ENCODE measurements at regions not wholly inside any gene's neighbourhood (a gene's known extent, or its start where the extent isn't known, plus 50 kb on each side); places are given as distances from the start of the nearest gene placed in this dataset.
"Not testable (repeated sequence)": the region's sequence is repeated elsewhere in the genome, so short reads cannot be mapped to it uniquely, and the experiment has no call there.

- TF ChIP-seq ZNF274 (IDR thresholded peaks at IDR 0.05; ENCODE audit: low read depth, low read length), result no peak
- peak overlapping the region; percentile 19 for H3K4me3 ChIP-seq (ENCODE audit: low read length)
Observed at GRCh38 chr7:65269150-65269856, 104.4 kb upstream of the ZNF92 start.

- no peak overlapping the region for H3K4me3 ChIP-seq (ENCODE audit: low read length)
- TF ChIP-seq ZNF274 (IDR thresholded peaks at IDR 0.05; ENCODE audit: low read depth, low read length), result no peak
Observed at GRCh38 chr7:65268782-65269149, 104.9 kb upstream of the ZNF92 start.

- no peak overlapping the region for H3K4me3 ChIP-seq (ENCODE audit: low read length)
- no peak for TF ChIP-seq ZNF274 (IDR thresholded peaks at IDR 0.05; ENCODE audit: low read depth, low read length)
Observed at GRCh38 chr7:65265933-65266519, 107.6 kb upstream of the ZNF92 start.

- no peak overlapping the region for H3K4me3 ChIP-seq (ENCODE audit: low read length)
- no peak for TF ChIP-seq ZNF274 (IDR thresholded peaks at IDR 0.05; ENCODE audit: low read depth, low read length)
Observed at GRCh38 chr7:65264258-65264657, 109.4 kb upstream of the ZNF92 start.

GRCh38 chr7:65260673-65261072, 113.0 kb upstream of the ZNF92 start:
- H3K4me3 ChIP-seq (ENCODE audit: low read length), result not testable (repeated sequence)

GRCh38 chr7:65259864-65260525, 113.7 kb upstream of the ZNF92 start:
- not testable (repeated sequence) for H3K4me3 ChIP-seq (ENCODE audit: low read length)

- TF ChIP-seq ZNF274 (IDR thresholded peaks at IDR 0.05; ENCODE audit: low read depth, low read length), result no peak
Observed at GRCh38 chr7:65254061-65254460, 119.6 kb upstream of the ZNF92 start.

GRCh38 chr7:65251851-65252620, 121.6 kb upstream of the ZNF92 start:
- TF ChIP-seq ZNF274 (IDR thresholded peaks at IDR 0.05; ENCODE audit: low read depth, low read length), result no peak
- H3K4me3 ChIP-seq (ENCODE audit: low read length), result peak overlapping the region; percentile 37; the same call in 1 of the 2 replicates

More at GRCh38 chr7:65254061-65254460, 119.6 kb upstream of the ZNF92 start:
- no peak overlapping the region for H3K4me3 ChIP-seq (ENCODE audit: low read length)

- no peak overlapping the region for H3K4me3 ChIP-seq (ENCODE audit: low read length)
- no peak for TF ChIP-seq ZNF274 (IDR thresholded peaks at IDR 0.05; ENCODE audit: low read depth, low read length)
Observed at GRCh38 chr7:65250697-65251395, 122.8 kb upstream of the ZNF92 start.

- H3K4me3 ChIP-seq (ENCODE audit: low read length), result no peak overlapping the region
- no peak for TF ChIP-seq ZNF274 (IDR thresholded peaks at IDR 0.05; ENCODE audit: low read depth, low read length)
Observed at GRCh38 chr7:65250216-65250615, 123.4 kb upstream of the ZNF92 start.

- no peak for TF ChIP-seq ZNF274 (IDR thresholded peaks at IDR 0.05; ENCODE audit: low read depth, low read length)
Observed at GRCh38 chr7:65247491-65247890, 126.2 kb upstream of the ZNF92 start.

GRCh38 chr7:65239707-65240352, 133.8 kb upstream of the ZNF92 start:
- no peak for TF ChIP-seq ZNF274 (IDR thresholded peaks at IDR 0.05; ENCODE audit: low read depth, low read length)
- H3K4me3 ChIP-seq (ENCODE audit: low read length), result no peak overlapping the region

More at GRCh38 chr7:65247491-65247890, 126.2 kb upstream of the ZNF92 start:
- H3K4me3 ChIP-seq (ENCODE audit: low read length), result no peak overlapping the region

GRCh38 chr7:65239324-65239706, 134.3 kb upstream of the ZNF92 start:
- no peak for TF ChIP-seq ZNF274 (IDR thresholded peaks at IDR 0.05; ENCODE audit: low read depth, low read length)
- H3K4me3 ChIP-seq (ENCODE audit: low read length), result no peak overlapping the region

- no peak for TF ChIP-seq ZNF274 (IDR thresholded peaks at IDR 0.05; ENCODE audit: low read depth, low read length)
- H3K4me3 ChIP-seq (ENCODE audit: low read length), result no peak overlapping the region
Observed at GRCh38 chr7:65238785-65239184, 134.9 kb upstream of the ZNF92 start.
